Prostate gland (tissue), 2 donors: ENCODE measurements at regions not wholly inside any gene's neighbourhood (a gene's known extent, or its start where the extent isn't known, plus 50 kb on each side); places are given as distances from the start of the nearest gene placed in this dataset.

Source experiments
- POLR2A ChIP-seq: fragments of 450-650 bp; IDR thresholded peaks from one replicate; pipeline ENCODE4 v1.6.1; 2016; ENCODE audit warnings: antibody characterized with exemption, mild to moderate bottlenecking
- TF ChIP-seq, protein P1 (sequence below), 4 experiments: fragments of 200-600 bp in 2 of 4; fragments of 450-650 bp in 2 of 4; sonication (generic) in 2 of 4; IDR thresholded peaks; 1 replicate in 3 of 4; 2 replicates in 1 of 4; pipeline ENCODE4 v1.5.1; 2016 to 2019; ENCODE audit warnings: antibody characterized with exemption in 4 of 4, mild to moderate bottlenecking in 2 of 4, moderate library complexity in 2 of 4

DNA sequence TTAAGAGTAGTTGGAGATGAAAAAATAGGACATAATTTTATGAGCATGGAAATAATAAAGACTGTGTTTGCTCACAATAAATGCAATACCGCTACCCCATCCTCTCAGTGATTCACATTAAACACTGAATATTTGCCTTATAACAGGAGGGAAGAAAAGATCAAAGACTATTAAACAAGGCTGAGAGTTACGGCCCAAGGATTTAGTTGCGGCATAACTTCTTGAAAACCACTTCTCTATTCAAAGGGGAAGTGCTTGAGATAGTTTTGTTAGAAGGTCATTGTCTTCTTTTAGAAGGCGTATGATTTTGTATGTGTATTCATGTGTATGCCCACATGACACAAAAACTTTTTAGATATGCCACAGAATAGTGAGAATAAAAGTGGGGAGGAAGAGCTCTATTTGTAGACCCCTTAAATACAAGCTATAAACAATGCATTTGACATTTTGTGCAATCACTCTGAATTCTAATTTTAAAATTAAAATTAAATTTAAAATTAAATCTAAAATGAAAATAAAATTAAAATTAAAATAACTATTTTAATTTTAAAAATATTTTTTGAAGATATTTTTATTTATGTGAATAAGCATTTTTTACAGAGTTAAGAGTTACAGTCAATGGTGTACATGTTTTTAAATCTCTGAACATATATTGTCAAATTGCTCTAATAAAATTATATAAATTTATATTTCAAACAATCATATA, 986.6 kb upstream of the ADAMTS5 start:
- TF ChIP-seq, protein P1, sequence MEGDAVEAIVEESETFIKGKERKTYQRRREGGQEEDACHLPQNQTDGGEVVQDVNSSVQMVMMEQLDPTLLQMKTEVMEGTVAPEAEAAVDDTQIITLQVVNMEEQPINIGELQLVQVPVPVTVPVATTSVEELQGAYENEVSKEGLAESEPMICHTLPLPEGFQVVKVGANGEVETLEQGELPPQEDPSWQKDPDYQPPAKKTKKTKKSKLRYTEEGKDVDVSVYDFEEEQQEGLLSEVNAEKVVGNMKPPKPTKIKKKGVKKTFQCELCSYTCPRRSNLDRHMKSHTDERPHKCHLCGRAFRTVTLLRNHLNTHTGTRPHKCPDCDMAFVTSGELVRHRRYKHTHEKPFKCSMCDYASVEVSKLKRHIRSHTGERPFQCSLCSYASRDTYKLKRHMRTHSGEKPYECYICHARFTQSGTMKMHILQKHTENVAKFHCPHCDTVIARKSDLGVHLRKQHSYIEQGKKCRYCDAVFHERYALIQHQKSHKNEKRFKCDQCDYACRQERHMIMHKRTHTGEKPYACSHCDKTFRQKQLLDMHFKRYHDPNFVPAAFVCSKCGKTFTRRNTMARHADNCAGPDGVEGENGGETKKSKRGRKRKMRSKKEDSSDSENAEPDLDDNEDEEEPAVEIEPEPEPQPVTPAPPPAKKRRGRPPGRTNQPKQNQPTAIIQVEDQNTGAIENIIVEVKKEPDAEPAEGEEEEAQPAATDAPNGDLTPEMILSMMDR (IDR thresholded peaks at IDR 0.05) = no peak
- no peak for TF ChIP-seq POLR2A
